Mesothelial cell of epicardium (in vitro differentiated cells): ENCODE measurements at regions not wholly inside any gene's neighbourhood (a gene's known extent, or its start where the extent isn't known, plus 50 kb on each side); places are given as distances from the start of the nearest gene placed in this dataset.

ENCODE experiments used
- DNase-seq, 2 experiments: peaks; one replicate each; pipeline ENCODE4 v3.0.0; 2021; ENCODE audit warnings: low spot score in 2 of 2; ENCODE audit not compliant: unreplicated experiment in 2 of 2
- H3K27ac Mint-ChIP-seq: 2 replicates; pipeline ENCODE4 v1.8.0; 2021; ENCODE audit warnings: mixed read lengths
- H3K27me3 Mint-ChIP-seq: 2 replicates; pipeline ENCODE4 v1.8.0; 2021; ENCODE audit warnings: low read depth, mixed read lengths
- H3K36me3 Mint-ChIP-seq: 2 replicates; pipeline ENCODE4 v1.8.0; 2021; ENCODE audit warnings: mixed read lengths
- H3K4me1 Mint-ChIP-seq: 2 replicates; pipeline ENCODE4 v1.8.0; 2021; ENCODE audit warnings: mixed read lengths
- H3K4me3 Mint-ChIP-seq: 2 replicates; pipeline ENCODE4 v1.8.0; 2021; ENCODE audit warnings: mild to moderate bottlenecking, moderate library complexity, mixed read lengths
- H3K9me3 Mint-ChIP-seq: 2 replicates; pipeline ENCODE4 v1.8.0; 2021; ENCODE audit warnings: mixed read lengths
- CTCF ChIP-seq: fragments of 200-600 bp; sonication (generic); IDR thresholded peaks from one replicate; pipeline ENCODE4 v1.5.0; 2021; ENCODE audit warnings: antibody characterized with exemption; ENCODE audit not compliant: unreplicated experiment

- H3K36me3 Mint-ChIP-seq = no peaks in the 10 kb centered on the region
- H3K4me3 Mint-ChIP-seq = no peak overlapping the region
- TF ChIP-seq CTCF = no peak
- no peak for DNase-seq
- H3K27me3 Mint-ChIP-seq = no peaks in the 10 kb centered on the region
- H3K4me1 Mint-ChIP-seq = peaks cover 20% of the 10 kb centered on the region
- H3K27ac Mint-ChIP-seq = no peak overlapping the region
- peaks cover 4% of the 10 kb centered on the region for H3K9me3 Mint-ChIP-seq
These were observed 177.8 kb upstream of the CD180 start for GRCh38 chr5:67374378-67374777.

GRCh38 chr5:67373518-67373917, 176.9 kb upstream of the CD180 start:
- DNase-seq = no peak
- peaks cover 5% of the 10 kb centered on the region for H3K9me3 Mint-ChIP-seq
- no peak overlapping the region for H3K4me3 Mint-ChIP-seq
- TF ChIP-seq CTCF = no peak
- H3K4me1 Mint-ChIP-seq = peaks cover 19% of the 10 kb centered on the region
- H3K27ac Mint-ChIP-seq = no peak overlapping the region
- H3K36me3 Mint-ChIP-seq = no peaks in the 10 kb centered on the region
- H3K27me3 Mint-ChIP-seq = no peaks in the 10 kb centered on the region

DNA sequence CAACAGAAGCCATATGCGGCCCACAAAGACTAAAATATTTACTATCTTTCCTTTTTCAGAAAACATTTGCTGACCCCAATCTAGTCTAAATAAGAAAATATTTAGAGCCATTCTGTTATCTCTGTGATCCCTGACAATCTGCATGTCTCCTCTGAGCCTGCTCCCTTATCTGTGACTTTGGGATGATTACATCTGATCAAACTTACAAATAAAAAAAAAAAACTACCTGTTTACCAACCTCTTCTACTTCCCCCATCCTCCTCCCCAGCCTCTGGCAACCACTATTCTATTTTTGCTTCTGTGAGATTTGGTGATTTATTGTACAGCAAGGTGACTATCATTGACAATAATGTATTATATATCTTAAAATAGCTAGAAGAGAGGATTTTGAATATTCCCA, 176.3 kb upstream of the CD180 start:
- Mint-ChIP-seq H3K27ac (no peak overlapping the region), H3K36me3 (no peaks in the 10 kb centered on the region), H3K4me3 (no peak overlapping the region), H3K4me1 (peaks cover 14% of the 10 kb centered on the region), H3K9me3 (peaks cover 8% of the 10 kb centered on the region), H3K27me3 (no peaks in the 10 kb centered on the region)
- no peak for TF ChIP-seq CTCF
- no peak for DNase-seq

GRCh38 chr5:67371924-67372323, 175.3 kb upstream of the CD180 start:
- peaks cover 6% of the 10 kb centered on the region for H3K4me1 Mint-ChIP-seq
- no peak overlapping the region for H3K4me3 Mint-ChIP-seq
- no peaks in the 10 kb centered on the region for H3K27me3 Mint-ChIP-seq
- H3K27ac Mint-ChIP-seq = no peak overlapping the region
- no peak for DNase-seq
- H3K36me3 Mint-ChIP-seq = no peaks in the 10 kb centered on the region
- no peak for TF ChIP-seq CTCF
- peaks cover 8% of the 10 kb centered on the region for H3K9me3 Mint-ChIP-seq

GRCh38 chr5:67366691-67367395, 170.2 kb upstream of the CD180 start:
- no peak for DNase-seq
- TF ChIP-seq CTCF = no peak
- H3K36me3 Mint-ChIP-seq = no peaks in the 10 kb centered on the region
- H3K27me3 Mint-ChIP-seq = no peaks in the 10 kb centered on the region
- peaks cover 2% of the 10 kb centered on the region for H3K4me1 Mint-ChIP-seq
- H3K9me3 Mint-ChIP-seq = peaks cover 4% of the 10 kb centered on the region
- no peak overlapping the region for H3K27ac Mint-ChIP-seq
- H3K4me3 Mint-ChIP-seq = no peak overlapping the region

GRCh38 chr5:67366276-67366675, 169.7 kb upstream of the CD180 start:
- TF ChIP-seq CTCF = no peak
- H3K27me3 Mint-ChIP-seq = no peaks in the 10 kb centered on the region
- no peak overlapping the region for H3K4me3 Mint-ChIP-seq
- peaks cover 4% of the 10 kb centered on the region for H3K4me1 Mint-ChIP-seq
- DNase-seq = no peak
- no peak overlapping the region for H3K27ac Mint-ChIP-seq
- no peaks in the 10 kb centered on the region for H3K36me3 Mint-ChIP-seq
- H3K9me3 Mint-ChIP-seq = peaks cover 4% of the 10 kb centered on the region
